Fibroblast of lung (primary cell): ENCODE measurements at regions not wholly inside any gene's neighbourhood (a gene's known extent, or its start where the extent isn't known, plus 50 kb on each side); places are given as distances from the start of the nearest gene placed in this dataset.

Source experiments
- DNase-seq, 2 donors: peaks; one replicate each; pipeline versions ENCODE4 v3.0.0 to v3.0.0-alpha.2; 2010; ENCODE audit warnings: low read depth in 2 of 2
- H2AFZ ChIP-seq: 2 replicates; pipeline ENCODE4 v1.5.1; 2012; ENCODE audit warnings: low read length, control low read depth, inconsistent platforms
- H3K27ac ChIP-seq: 2 replicates; pipeline ENCODE4 v1.5.1; 2011; ENCODE audit warnings: low read length, control low read depth; ENCODE audit not compliant: insufficient read depth
- H3K27me3 ChIP-seq: 2 replicates; pipeline ENCODE4 v1.5.1; 2011; ENCODE audit warnings: mild to moderate bottlenecking, low read length; ENCODE audit not compliant: control insufficient read depth, insufficient read depth
- H3K36me3 ChIP-seq: 2 replicates; pipeline ENCODE4 v1.5.1; 2011; ENCODE audit warnings: low read length; ENCODE audit not compliant: control insufficient read depth, insufficient read depth
- H3K4me1 ChIP-seq: 2 replicates; pipeline ENCODE4 v1.5.1; 2011; ENCODE audit warnings: low read length; ENCODE audit not compliant: control insufficient read depth, insufficient read depth; ENCODE audit errors: extremely low read depth
- H3K4me2 ChIP-seq: 2 replicates; pipeline ENCODE4 v1.5.1; 2011; ENCODE audit warnings: low read length, control low read depth; ENCODE audit not compliant: insufficient read depth; ENCODE audit errors: extremely low read depth
- H3K4me3 ChIP-seq, 4 experiments: fragments of 200-600 bp in 1 of 4; sonication (generic) in 1 of 4; replicated peaks in 1 of 4; 2 replicates each; pipeline ENCODE4 v1.5.1; 2011 to 2016; ENCODE audit warnings: low read length in 4 of 4, low read depth in 3 of 4, mild to moderate bottlenecking in 3 of 4, control low read depth in 2 of 4, inconsistent platforms in 1 of 4, mixed read lengths in 1 of 4; ENCODE audit not compliant: insufficient read depth in 1 of 4; ENCODE audit errors: control extremely low read depth in 1 of 4
- H3K79me2 ChIP-seq: 2 replicates; pipeline ENCODE4 v1.5.1; 2012; ENCODE audit warnings: mild to moderate bottlenecking, low read length, inconsistent platforms; ENCODE audit not compliant: control insufficient read depth, insufficient read depth
- H3K9ac ChIP-seq: 2 replicates; pipeline ENCODE4 v1.5.1; 2011; ENCODE audit warnings: mild to moderate bottlenecking, low read length, control low read depth; ENCODE audit not compliant: insufficient read depth
- H3K9me3 ChIP-seq: 2 replicates; pipeline ENCODE4 v1.5.1; 2012; ENCODE audit warnings: low read depth, low read length; ENCODE audit not compliant: control insufficient read depth, insufficient read depth
- H4K20me1 ChIP-seq: 2 replicates; pipeline ENCODE4 v1.5.1; 2011; ENCODE audit warnings: low read length; ENCODE audit not compliant: control insufficient read depth, insufficient read depth; ENCODE audit errors: extremely low read depth
- EZH2 ChIP-seq: IDR thresholded peaks from 2 replicates; pipeline ENCODE4 v1.5.1; 2012; ENCODE audit warnings: low read length, control low read depth, mild to moderate bottlenecking; ENCODE audit errors: missing control alignments
- TF ChIP-seq, protein P1 (sequence below), 2 donors: IDR thresholded peaks in 1 of 2; conservative IDR thresholded peaks in 1 of 2; 1 replicate in 1 of 2; 2 replicates in 1 of 2; pipeline ENCODE4 v1.5.1; 2011 to 2012; ENCODE audit warnings: low read length in 2 of 2, control low read depth in 1 of 2, inconsistent platforms in 1 of 2, low read depth in 1 of 2, mild to moderate bottlenecking in 1 of 2

DNA sequence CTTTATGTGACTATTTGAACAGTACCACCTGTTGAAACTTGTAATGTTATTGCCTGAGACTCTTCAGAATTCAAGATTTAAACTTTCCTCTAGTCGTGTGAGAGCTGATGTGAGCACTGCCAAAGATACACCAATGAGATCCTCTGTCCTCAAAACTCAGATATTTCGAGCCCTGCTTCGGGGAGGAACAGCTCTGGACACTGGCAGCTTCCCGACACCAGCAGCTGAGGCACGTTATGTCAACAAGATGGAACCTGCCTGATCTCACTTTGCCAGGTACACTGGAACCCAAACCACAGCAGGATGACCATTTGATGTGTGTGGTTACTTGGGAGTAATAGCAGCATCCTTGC is 319.9 kb upstream of the RBMS1 start:
- Histone ChIP-seq H3K79me2 (no peaks in the 10 kb centered on the region), H3K9me3 (no peaks in the 10 kb centered on the region), H3K9ac (no peak overlapping the region), H3K4me3 (no peak overlapping the region), H3K27me3 (no peaks in the 10 kb centered on the region), H3K27ac (no peak overlapping the region), H3K4me2 (no peak overlapping the region), H2AFZ (no peak overlapping the region), H4K20me1 (no peaks in the 10 kb centered on the region), H3K4me1 (no peaks in the 10 kb centered on the region), H3K36me3 (no peaks in the 10 kb centered on the region)
- no peak for DNase-seq
- TF ChIP-seq, protein P1, sequence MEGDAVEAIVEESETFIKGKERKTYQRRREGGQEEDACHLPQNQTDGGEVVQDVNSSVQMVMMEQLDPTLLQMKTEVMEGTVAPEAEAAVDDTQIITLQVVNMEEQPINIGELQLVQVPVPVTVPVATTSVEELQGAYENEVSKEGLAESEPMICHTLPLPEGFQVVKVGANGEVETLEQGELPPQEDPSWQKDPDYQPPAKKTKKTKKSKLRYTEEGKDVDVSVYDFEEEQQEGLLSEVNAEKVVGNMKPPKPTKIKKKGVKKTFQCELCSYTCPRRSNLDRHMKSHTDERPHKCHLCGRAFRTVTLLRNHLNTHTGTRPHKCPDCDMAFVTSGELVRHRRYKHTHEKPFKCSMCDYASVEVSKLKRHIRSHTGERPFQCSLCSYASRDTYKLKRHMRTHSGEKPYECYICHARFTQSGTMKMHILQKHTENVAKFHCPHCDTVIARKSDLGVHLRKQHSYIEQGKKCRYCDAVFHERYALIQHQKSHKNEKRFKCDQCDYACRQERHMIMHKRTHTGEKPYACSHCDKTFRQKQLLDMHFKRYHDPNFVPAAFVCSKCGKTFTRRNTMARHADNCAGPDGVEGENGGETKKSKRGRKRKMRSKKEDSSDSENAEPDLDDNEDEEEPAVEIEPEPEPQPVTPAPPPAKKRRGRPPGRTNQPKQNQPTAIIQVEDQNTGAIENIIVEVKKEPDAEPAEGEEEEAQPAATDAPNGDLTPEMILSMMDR (conservative IDR thresholded peaks at IDR 0.05 in 1 of 2, IDR thresholded peaks at IDR 0.05 in 1 of 2; ENCODE audit: low read depth in 1 of 2, low read length in 2 of 2) = no peak
- TF ChIP-seq EZH2 = no peak

DNA sequence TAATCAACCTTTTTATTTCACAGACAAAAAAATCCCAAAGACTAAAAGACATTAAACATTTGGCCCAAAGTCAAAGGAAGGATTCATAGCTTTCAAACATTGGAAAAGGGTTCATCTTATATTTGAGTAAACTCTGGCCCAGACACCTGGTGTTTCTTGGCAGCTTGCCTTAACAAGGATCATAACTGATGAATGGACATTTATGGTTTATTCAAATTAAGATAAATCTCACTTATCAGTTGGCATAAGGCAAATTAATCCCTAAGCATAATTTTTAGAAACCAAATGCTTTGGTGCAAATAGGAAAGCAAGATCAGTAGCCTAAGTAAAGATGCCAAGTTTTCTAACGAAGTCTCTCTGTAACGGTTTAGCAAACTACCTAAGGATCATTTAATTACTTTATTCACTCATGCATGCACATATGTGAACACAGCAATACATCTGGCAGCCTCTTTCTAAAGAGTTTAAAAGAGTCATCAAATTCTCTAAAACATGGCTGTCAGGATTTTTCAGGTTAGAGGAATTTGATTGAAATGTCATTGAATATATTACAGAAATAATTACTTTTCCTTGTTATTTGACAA is 323.4 kb upstream of the RBMS1 start:
- Histone ChIP-seq H4K20me1 (no peaks in the 10 kb centered on the region), H3K9me3 (no peaks in the 10 kb centered on the region), H3K27ac (no peak overlapping the region), H3K36me3 (no peaks in the 10 kb centered on the region), H2AFZ (no peak overlapping the region), H3K4me1 (no peaks in the 10 kb centered on the region), H3K9ac (no peak overlapping the region), H3K4me3 (no peak overlapping the region), H3K79me2 (no peaks in the 10 kb centered on the region), H3K4me2 (no peak overlapping the region), H3K27me3 (no peaks in the 10 kb centered on the region)
- peak; percentile 4 to 48 for DNase-seq
- TF ChIP-seq EZH2 = no peak
- TF ChIP-seq, protein P1 (conservative IDR thresholded peaks at IDR 0.05 in 1 of 2, IDR thresholded peaks at IDR 0.05 in 1 of 2; ENCODE audit: low read depth in 1 of 2, low read length in 2 of 2) = no peak

DNA sequence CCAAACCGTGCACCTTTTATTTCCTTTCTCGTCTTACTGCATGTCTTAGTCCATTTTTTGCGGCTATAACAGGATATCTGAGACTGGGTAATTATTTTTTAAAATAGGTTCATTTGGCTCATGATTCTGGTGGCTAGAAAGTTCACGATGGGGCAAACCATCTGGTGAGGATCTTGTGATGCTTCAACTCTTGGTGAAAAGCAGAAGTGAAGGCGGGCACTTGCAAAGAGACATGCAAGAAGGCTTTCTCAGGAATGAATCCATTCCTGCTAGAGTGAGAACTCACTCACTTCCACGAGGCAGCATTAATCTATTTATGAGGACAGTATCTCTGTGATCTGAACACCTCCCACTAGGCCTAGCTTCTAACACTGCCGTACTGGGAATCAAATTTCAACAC is 327.1 kb upstream of the RBMS1 start:
- Histone ChIP-seq H3K4me3 (no peak overlapping the region), H3K36me3 (no peaks in the 10 kb centered on the region), H2AFZ (no peak overlapping the region), H3K4me1 (no peaks in the 10 kb centered on the region), H3K4me2 (no peak overlapping the region), H4K20me1 (no peaks in the 10 kb centered on the region), H3K9me3 (no peaks in the 10 kb centered on the region), H3K9ac (no peak overlapping the region), H3K79me2 (no peaks in the 10 kb centered on the region), H3K27me3 (no peaks in the 10 kb centered on the region), H3K27ac (no peak overlapping the region)
- no peak for DNase-seq
- TF ChIP-seq, protein P1 (conservative IDR thresholded peaks at IDR 0.05 in 1 of 2, IDR thresholded peaks at IDR 0.05 in 1 of 2; ENCODE audit: low read depth in 1 of 2, low read length in 2 of 2) = no peak
- TF ChIP-seq EZH2 = no peak
